Stimulated activated CD8-positive, alpha-beta memory T cell treated with anti-CD3 and anti-CD28 coated beads, Interleukin-7, amount 100 ng/mL, for 48 hours (primary cell): ENCODE measurements at regions not wholly inside any gene's neighbourhood (a gene's known extent, or its start where the extent isn't known, plus 50 kb on each side); places are given as distances from the start of the nearest gene placed in this dataset.
"Not testable (repeated sequence)": the region's sequence is repeated elsewhere in the genome, so short reads cannot be mapped to it uniquely, and the experiment has no call there.

Experiments used
- DNase-seq, 2 donors: peaks; one replicate each; pipeline ENCODE4 v3.0.0-alpha.2; 2020; ENCODE audit warnings: low read depth in 1 of 2; ENCODE audit errors: extremely low read depth in 1 of 2

DNA sequence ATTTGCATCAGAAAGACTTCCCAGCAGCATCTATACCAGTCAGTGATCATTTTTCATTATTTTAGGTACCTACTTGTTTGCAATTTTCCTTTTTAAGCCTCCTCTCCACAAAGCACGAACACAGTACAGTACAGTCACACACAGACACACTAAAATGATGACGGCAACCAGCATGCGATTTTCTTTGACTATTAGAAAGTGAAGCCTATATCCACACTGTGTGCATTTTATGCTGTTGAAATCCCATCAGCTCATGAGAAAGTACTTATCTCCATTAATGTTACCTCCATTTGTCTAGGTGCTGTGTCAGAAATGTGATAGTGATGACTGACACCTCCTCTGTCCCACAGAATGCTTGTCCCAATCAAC, 294.7 kb upstream of the MEIS2 start:
- no peak for DNase-seq

DNA sequence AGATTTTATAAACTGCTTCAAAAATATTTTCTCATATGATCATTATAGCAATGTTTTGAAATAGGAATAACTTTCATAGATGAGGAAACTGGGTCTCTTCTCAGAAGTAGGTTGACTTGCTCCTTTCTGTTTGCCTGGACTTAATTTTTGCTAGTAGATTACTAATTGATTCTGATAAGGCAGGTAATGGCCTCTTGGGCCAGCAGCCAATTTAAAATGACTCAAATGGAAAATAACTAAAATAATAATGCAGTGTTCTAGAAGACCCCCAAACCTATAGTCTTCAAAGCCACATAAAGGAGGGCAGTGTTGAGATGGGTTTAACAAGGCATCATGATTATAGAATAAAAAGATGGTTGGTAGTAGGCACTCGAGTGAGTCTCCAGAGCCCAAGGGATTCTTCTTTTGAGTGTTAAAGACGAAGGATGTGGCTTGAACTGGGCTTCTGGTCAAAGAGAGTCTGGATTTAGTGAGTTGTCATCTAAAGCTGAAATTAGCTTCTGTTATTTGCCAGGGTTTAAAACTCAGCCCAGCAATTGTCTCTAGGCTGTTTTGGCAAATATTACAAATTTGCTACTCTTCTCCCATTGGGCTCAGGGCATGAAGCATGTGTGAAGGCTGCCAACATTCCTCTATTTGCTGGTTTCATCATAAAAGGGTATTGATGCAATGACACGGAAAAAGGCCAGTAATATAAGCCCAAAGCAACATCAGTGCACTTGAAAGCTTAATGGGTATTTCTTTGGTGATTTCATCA, 297.1 kb upstream of the MEIS2 start:
- no peak for DNase-seq

DNA sequence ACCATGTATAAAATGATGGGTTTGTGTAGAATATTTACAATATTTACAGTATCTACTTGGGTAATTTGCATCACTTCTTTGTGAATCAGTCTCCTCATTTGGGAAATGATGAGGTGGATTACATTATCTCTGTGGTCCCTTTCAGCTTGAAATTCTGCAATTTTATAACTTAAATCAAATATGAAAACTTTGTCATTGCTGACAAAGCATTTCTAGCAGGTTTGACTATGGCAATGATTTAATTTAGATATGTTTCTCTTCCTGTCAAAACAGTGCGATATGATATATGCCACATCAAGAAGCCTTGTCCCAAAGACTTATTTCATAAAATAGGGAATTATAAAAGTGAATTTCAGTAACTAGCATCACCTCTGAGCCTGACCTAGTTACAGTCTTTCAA, 315.8 kb upstream of the MEIS2 start:
- no peak for DNase-seq

DNA sequence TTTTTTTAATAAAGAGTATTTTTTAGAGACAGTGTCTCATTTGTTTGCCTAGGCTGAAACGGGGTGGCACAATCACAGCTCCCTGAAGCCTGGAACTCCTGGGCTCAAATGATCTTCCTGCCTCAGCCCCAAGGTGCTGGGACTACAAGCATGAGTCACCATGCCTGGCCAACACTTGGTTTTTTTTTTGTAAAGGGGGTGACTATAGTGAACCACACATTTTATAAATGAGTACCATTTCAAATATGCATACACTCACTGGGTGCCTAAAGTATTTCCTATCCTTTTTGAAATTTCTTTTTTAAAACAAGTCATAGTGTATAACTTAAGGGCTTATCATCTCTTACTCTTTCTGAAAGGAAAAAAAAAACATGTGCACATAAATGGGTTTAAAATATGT, 325.2 kb upstream of the MEIS2 start:
- no peak for DNase-seq

DNA sequence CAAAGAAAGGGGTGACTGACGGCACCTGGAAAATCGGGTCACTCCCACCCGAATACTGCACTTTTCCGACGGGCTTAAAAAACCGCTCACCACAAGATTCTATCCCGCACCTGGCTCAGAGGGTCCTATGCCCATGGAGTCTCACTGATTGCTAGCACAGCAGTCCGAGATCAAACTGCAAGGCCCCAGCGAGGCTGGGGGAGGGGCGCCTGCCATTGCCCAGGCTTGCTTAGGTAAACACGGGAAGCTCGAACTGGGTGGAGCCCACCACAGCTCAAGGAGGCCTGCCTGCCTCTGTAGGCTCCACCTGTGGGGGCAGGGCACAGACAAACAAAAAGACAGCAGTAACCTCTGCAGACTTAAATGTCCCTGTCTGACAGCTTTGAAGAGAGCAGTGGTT, 327.0 kb upstream of the MEIS2 start:
- not testable (repeated sequence) for DNase-seq

DNA sequence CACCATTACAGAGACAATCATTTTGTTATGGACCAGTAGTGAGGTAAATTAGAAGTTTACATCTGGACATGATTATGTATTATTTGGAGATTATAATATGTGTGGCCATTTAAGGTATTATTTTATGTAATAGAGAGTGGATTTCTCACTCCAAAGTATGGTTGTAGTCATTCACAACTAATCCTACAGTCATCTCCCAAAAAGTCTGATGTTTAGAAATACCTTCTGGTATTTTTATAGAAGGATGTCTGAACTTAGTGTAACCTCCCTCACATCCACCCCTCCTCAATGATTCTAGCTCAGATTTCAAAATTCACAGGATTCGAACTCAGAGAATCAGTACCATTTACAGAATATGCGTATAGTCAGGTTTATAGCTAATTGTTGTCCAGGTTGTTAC, 346.6 kb upstream of the MEIS2 start:
- no peak for DNase-seq

DNA sequence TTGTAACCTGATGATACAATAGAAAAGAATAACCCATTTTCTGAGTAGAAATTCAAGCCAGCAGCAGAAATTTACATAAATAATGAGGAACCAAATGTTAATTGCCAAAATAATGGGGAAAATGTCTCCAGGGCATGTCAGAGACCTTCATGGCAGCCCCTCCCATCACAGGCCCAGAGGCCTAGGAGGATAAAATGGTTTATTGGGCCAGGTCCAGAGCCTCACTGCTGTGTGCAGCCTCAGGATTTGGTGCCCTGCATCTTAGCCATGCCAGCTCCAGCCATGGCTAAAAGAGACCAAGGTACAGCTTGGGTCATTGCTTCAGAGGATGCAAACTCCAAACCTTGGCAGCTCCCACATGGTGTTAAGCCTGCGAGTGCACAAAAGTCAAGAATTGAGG, 352.1 kb upstream of the MEIS2 start:
- no peak for DNase-seq

DNA sequence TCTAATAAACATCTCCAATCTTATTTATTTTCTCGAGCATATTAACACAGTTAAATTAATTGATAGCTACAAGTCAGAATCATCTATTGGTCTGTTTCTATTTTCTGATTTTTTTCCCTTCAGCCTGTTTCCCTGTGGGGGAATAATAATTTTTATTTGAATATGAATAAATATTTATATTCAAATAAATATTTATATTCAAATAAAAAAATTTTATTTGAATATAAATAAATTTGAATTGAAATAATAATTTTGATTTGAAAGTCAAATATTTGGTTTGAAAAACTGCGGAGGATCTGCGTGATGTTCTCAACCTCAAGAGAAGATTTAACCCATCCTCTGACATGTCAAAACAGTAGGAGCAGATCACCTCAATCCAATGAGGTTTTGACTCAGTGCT, 380.1 kb upstream of the MEIS2 start:
- DNase-seq, result no peak

DNA sequence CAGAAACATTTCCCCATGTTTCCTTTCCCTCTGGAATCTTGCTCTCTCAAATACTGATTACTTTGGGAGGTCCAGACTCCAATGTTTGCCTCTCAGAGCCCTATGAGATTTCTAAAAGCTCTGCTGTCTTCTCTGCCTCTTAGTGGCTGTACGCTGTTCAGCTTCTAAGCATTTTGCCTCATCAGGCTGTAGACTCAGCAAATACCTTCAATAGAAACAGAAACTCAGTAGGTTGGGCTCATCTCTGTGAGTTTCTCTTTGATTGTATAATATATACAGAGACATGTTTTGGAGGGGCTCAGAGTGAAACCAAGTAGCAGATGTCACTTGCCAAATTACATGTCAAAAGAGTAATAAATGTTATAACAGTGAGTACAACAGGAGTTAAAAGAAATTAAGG, 380.8 kb upstream of the MEIS2 start:
- no peak for DNase-seq

DNA sequence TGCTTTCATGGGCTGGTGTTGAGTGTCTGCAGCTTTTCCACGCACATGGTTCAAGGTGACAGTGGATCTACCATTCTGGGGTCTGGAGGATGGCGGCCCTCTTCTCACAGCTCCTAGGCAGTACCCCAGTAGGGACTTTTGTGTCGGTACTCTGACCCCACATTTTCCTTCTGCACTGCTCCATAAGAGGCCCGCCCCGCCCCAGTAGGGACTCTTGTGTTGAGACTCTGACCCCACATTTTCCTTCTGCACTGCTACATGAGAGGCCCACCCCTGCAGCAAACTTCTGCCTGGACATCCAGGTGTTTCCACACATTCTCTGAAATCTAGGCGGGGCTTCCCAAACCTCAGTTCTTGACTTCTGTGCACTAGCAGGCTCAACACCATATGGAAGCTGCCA, 383.4 kb upstream of the MEIS2 start:
- no peak for DNase-seq

DNA sequence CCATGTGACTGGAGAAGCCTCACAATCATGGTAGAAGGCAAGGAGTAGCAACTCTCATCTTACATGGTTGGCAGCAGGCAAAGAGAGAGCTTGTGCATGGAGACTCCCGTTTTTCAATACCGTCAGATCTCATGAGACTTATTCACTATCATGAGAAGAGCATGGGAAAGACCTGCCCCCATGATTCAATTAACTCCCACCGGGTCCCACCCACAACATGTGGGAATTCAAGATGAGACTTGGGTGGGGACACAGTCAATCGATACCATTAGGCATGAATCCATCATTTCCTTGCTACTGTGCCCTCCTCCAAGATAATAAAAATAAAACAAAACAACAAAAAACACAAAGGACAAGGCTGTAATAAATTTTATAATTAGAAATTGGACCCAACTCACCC, 384.7 kb upstream of the MEIS2 start:
- no peak for DNase-seq

DNA sequence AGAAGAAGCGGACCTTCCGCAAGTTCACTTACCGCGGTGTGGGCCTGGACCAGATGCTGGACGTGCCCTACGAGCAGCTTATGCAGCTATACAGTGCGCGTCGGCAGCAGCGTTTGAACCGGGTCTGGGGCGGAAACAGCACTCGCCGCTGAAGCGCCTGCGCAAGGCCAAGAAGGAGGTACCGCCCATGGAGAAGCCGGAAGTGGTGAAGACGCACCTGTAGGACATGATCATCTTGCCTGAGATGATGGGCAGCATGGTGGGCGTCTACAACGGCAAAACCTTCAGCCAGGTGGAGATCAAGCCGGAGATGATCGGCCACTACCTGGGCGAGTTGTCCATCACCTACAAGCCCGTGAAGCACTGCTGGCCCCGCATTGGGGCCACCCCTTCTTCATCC, 390.4 kb upstream of the MEIS2 start:
- DNase-seq, result no peak

DNA sequence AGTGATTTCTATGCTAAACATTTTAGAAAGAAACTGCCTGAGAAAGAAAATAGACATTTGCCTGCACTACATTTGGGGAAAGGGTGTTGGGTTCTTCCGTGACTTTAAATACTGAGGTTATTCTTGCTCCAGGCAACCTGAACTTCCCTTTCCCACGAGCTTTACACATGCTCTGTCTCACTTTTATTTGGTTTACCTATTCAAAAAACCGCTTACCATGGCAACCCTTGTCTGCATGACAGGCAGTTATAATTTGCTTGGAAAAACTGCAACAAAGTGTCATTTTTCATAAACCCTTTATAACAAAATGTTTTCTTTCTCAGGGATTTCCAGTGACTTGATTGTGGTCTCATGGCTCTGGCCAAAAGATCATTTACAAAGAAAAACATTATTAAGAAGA, 416.3 kb upstream of the MEIS2 start:
- no peak for DNase-seq

DNA sequence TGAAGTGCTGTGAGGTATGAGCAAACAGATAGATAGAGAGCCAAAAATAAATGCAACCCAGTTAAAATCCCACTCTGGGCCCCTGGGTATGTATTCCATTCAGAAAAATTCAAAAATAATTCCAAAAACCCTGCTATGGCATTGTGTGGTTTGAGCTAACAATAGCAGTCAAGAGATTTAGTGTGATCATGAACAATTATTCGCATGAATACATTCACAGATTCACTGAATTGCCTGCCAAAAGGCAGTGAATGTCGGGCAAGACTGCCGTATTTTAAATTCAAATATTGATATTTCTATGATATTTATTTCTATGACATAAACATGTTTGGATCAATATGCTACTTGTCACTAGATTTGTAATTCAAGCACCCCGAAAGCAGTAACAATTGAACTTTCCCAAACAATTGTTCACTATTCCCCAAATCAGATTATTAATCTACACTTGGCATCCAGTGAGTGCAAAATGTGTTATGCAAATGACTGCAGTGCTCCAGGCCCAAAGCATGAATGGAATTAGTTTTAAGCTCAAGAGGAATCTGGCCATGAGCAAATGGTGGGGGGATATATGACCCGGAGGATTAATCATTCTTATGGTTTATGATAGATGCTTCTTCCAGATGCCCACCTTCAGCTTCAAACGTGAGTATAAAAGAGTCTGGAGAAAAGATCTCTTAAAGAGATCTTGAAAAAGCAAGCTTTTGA, 417.0 kb upstream of the MEIS2 start:
- no peak for DNase-seq

DNA sequence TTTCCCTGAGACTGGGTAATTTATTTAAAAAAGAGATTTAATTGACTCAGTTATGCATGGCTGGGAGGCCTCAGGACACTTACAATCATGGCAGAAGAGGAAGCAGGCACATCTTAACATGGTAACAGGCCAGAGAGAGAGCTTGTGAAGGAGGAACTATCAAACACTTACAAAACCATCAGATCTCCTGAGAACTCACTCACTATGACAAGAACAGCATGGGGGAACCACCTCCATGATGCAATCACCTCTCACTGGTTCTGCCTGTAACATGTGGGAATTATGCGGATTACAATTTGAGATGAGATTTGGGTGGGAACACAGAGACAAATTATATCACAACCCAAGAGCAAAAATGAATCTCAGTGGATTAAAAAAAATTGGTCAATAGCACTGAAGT, 416.0 kb upstream of the TMCO5A start:
- DNase-seq, result no peak

DNA sequence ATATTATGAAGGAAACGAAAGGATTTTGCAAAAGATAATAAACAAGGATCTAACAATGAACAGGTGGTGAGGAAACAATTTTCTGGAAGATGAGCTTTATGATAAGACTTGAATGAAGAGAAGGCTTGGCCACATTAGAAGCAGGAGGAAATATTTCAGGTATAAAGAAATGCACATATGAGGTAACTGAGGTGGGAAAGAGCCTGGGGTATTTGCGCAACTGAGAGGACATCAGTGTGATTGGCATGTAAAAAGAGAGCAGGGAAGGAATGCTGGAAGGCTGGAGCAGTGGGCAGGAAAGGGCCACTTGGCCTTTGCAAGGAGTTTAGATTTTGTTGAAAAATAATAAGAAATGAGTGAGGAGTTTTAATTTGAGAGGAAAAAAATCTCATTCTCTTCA, 414.4 kb upstream of the TMCO5A start:
- no peak for DNase-seq

DNA sequence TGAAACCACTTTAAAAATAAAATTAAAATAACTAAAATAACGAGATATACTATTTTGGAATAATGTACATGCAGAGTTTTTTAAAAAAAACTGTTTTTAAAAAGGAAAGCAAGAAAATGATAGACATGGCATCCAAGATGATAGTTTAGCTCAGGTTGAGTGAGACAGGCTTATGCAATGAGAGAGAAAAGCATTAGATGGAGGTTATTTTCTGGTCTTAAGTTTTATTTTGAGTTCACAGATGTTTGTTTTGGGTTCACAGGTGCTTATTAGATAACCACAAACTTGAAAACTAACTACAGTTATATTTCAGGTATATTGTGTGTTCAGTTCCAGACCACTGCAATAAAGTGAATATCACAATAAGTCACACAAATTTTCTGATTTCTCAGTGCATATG, 413.6 kb upstream of the TMCO5A start:
- no peak for DNase-seq

DNA sequence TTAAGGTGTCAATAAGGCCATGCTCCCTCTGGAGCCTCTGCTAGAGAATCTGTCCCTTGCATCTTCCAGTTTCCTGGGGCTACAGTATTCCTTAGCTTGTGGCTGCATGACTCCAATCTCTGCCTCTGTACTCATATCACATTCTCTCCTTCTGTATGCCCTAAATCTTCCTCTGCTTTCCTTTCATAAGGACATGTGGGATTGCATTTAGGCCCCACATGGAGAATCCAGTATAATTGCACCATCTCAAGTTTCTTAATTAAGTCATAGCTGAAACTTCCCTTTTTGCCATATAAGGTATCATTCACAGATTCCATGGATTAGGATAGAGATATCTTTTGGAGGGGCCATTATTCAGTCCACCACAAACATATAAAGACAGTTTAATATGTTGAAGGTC, 409.8 kb upstream of the TMCO5A start:
- no peak for DNase-seq

DNA sequence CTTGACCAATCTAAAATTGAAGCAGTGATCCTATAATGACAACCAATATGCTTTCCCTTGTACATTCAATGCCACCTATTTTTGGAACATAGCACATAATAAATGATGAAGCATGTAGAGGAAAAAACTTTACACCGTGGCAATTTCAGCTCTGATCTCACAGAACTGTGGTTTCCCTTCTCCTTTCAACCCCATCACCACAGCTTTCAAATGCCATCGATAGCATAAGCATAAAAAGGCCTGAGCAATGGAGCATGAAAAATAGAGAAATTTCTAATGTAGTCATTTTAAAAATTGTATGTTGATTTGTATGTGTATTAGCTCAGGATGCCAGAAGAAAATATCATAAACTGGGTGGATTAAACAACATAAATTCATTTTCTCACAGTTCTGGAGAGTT, 406.0 kb upstream of the TMCO5A start:
- DNase-seq, result no peak

DNA sequence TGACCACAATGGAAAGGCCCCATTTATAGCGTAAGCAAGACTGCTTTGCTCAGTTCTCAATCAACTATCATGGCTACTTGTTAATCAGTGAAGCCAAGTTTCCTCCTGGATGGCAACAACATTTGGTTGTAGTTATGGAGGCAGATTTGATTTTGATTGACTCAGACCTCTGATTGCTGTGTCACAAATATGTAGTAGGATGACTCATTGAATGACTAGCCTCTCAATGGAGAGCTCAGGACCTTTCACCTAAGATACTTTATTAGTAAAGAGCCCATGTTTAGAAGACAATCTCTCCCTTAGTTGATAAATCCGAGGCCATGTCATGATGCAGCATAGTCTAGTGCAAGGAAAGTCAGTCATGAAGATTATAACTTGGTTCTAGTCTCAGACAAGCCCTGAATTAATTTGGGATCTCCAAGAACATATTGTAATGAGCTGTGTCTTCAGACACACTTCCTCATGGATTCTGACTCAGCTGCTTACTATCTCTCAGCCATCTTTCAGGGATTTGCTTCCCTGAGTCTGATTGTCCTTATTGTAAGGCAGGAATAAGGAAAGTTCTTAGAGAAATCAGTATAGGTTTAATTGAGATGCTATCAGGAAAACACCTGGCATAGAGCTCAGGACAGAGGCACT, 397.4 kb upstream of the TMCO5A start:
- no peak for DNase-seq

DNA sequence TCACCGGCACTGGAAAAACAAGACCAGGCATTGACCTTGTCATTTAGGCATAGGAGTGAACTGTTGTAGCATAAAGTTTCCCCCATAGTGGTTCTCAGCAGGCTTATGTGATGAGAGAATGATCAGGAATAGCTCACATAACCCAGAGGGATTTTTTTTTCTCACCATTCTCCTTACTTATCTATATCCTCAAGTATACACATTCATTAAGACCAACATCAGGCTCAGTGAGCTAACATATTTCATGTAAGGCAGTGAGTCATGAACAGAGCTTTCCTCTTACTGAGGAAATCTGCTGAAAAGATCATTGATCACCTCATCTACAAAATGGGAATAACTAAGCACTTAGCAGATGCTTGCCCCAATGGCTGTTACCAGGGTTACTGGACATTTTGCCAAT, 396.6 kb upstream of the TMCO5A start:
- DNase-seq, result no peak

DNA sequence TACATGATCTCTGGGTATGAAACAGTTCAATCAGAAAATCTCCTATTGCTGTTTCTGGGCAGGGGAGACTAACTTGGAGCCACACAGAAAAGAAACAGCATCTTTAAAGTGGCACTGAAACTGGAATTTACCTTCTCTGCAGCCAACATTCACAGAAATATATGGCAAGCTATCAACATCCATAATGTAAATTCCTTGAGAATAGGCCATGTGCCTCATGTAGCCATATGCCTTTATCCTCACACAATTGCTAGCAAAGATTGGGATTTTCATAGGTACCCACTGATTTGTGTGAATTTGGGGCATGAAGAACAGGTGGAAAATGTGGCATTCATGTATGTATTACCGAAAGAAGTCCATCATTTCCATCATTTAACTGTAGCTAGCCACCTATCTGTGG, 386.3 kb upstream of the TMCO5A start:
- no peak for DNase-seq
